ENCODE measurements at regions not wholly inside any gene's neighbourhood (a gene's known extent, or its start where the extent isn't known, plus 50 kb on each side); places are given as distances from the start of the nearest gene placed in this dataset.

- no peak for DNase-seq (ENCODE audit: low spot score)
Measured at GRCh38 chr11:130583801-130584211, 135.4 kb downstream of the ADAMTS15 start.

DNA sequence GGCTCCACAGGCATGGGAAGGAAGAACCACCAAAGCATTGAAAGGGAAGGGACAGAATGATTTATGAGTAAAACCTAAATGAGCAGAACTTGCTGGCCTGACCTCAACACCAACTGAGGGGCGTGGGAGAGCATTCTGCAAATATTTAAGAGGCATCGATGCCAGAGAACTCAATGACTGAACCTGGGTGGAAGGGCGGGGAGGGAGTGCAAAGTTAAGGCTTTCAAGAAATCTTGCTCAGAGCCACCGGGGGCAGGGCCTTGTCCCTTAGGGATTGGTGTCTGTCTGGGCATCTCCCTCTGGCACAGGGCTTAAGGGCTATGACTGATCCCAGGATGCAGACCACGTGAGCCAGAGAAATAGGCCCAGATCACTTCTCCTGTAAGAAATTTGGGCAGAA is 137.1 kb downstream of the ADAMTS15 start:
- no peak for DNase-seq (ENCODE audit: low spot score)

GRCh38 chr11:130587658-130588057 is 139.2 kb downstream of the ADAMTS15 start:
- DNase-seq (ENCODE audit: low spot score): no peak

- no peak for DNase-seq (ENCODE audit: low spot score)
Measured at GRCh38 chr11:130588471-130588870, 140.0 kb downstream of the ADAMTS15 start.

DNA sequence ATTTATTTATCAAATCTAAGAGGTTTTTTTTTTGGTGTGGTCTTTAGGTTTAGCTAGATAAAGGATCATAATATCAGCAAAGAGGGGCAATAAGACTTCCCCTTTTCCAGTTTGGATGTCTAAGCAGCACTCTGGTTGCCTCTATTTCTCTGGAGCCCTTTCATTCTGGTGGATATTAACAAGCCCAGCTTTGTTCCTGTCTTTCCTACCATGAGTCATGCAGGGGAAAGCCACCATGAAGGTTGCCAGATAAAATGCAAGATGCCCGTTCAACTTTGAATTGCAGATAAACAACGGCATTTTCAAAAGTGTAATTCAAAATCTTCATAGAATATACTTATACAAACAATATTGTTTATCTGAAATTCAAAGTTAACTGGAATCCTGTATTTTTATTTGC is 143.6 kb downstream of the ADAMTS15 start:
- no peak for DNase-seq (ENCODE audit: low spot score)

GRCh38 chr11:130593064-130593463 is 144.6 kb downstream of the ADAMTS15 start:
- DNase-seq (ENCODE audit: low spot score): no peak

GRCh38 chr11:130598433-130598832 is 150.0 kb downstream of the ADAMTS15 start:
- DNase-seq (ENCODE audit: low spot score): no peak

GRCh38 chr11:130599073-130599654 is 150.7 kb downstream of the ADAMTS15 start:
- DNase-seq (ENCODE audit: low spot score): no peak

DNA sequence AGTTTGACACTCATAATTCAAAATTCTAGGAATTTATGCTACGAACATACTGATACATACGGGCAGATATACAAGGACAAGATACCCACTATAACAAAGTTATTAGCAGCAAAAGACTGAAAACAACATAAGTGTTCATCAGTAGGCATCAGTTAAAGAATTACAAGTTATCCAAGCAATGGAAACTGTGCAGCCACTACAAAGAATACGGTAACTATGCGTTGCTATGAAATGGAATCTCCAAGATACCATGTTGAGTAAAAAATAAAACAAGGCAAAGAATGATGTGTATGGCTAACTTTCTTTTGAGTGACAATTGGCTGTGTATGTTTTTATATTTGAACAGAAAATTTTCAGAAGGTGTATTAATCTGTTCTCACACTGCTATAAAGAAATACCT is 151.7 kb downstream of the ADAMTS15 start:
- no peak for DNase-seq (ENCODE audit: low spot score)

DNA sequence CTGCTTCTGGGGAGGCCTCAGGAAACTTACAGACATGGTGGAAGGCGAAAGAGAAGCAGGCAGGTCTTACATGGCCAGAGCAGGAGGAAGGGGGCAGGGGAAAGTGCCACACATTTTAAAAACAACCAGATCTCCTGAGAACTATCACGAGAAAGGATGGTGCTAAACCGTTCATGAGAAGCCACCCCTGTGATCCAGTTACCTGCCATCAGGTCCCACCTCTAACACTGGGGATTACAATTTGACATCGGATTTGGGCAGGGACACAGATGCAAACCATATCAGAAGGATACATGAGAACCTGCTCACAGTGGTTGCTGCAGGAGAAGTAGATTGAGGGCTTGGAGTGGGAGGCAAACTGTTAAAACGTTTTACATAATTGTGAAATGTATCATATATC is 152.2 kb downstream of the ADAMTS15 start:
- DNase-seq (ENCODE audit: low spot score): no peak

- DNase-seq (ENCODE audit: low spot score): no peak
Measured at GRCh38 chr11:130601141-130601540, 152.7 kb downstream of the ADAMTS15 start.

- DNase-seq (ENCODE audit: low spot score): no peak
Measured at GRCh38 chr11:130601764-130602460, 153.5 kb downstream of the ADAMTS15 start.

- peak; percentile 1 for DNase-seq (ENCODE audit: low spot score)
Measured at GRCh38 chr11:130602641-130603334, 154.3 kb downstream of the ADAMTS15 start.

DNA sequence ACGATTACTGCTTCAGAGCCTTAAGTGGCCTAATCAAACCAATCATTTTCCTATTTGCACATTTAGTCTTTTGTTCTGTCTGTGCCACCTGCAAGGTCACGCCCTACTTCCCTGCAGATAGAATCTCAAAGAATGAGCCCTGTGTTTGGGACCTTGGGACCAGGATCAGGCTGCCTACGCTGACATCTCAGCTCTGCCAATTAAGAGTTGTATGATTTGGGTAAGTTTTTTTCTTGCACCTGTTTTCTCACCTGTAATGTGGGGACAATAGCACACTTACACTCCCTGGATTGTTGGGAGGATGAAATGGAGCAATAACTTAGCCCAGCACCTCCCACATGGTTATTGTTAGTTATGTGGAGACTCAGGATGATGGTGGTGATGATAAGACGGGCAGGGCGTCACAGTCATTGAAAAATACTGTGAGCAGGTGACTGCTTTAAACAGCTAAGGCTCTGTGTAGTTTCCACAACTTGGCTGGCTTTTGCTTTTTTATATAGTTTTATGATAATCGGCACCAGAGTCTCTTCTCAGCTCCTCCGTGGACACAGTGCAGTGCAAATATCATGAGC is 155.0 kb downstream of the ADAMTS15 start:
- DNase-seq (ENCODE audit: low spot score): no peak

GRCh38 chr11:130604606-130605005 is 156.2 kb downstream of the ADAMTS15 start:
- DNase-seq (ENCODE audit: low spot score): no peak

GRCh38 chr11:130606178-130606577 is 157.7 kb downstream of the ADAMTS15 start:
- no peak for DNase-seq (ENCODE audit: low spot score)

DNA sequence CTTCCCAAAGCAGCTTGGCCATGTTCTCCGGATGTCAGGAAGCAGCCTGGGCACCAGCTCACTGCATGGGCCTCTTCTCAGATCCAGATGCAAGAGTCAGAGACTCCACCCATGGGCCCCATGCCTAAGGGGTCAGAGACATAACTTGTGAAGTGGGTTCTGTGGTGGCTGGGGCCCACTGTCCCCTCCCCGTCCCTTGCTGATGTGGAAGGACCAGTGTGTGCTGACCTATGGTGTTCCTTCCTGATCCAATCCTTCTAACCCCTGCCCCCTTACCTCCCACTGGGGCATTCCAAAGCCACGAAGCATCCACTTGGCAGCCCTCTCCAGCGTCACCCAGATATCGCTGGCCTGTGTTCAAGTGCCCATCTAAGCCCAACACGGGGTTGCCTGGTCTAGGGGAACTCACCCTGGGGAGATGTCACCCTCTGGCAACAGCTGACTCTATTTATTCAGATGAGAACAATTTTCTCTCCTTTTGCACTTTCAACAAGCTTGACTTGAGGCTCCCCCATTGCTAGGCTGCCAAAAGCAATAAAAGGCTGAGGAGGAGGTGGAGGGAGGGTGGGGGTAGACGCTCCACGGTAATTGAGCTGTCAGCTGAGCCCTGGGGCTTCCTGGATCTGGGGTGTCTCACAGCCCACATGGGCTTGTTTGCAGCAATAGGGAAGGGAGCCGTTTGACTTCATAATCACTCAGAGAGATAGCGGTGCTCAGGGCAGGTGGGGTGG is 158.5 kb downstream of the ADAMTS15 start:
- DNase-seq (ENCODE audit: low spot score): no peak

DNA sequence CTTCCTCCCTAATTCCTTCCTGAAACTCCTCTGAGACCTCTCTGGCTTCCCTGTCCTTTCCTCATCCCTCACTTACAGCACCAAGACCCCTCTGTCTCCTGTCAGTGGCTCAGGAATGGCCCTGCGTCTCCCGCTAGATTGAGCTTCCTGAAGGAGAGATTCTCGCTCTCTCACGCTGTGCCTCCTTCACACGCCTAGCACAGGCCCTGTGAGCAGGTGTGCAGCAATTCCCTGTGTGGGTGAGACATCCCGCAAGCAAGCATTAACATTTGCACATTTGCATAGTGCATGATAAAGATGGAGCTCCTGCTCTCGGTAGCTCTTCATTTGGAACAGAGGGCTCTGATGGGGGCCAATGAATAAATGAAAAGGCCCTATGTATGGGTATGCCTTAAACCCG is 159.8 kb downstream of the ADAMTS15 start:
- DNase-seq (ENCODE audit: low spot score): no peak

DNA sequence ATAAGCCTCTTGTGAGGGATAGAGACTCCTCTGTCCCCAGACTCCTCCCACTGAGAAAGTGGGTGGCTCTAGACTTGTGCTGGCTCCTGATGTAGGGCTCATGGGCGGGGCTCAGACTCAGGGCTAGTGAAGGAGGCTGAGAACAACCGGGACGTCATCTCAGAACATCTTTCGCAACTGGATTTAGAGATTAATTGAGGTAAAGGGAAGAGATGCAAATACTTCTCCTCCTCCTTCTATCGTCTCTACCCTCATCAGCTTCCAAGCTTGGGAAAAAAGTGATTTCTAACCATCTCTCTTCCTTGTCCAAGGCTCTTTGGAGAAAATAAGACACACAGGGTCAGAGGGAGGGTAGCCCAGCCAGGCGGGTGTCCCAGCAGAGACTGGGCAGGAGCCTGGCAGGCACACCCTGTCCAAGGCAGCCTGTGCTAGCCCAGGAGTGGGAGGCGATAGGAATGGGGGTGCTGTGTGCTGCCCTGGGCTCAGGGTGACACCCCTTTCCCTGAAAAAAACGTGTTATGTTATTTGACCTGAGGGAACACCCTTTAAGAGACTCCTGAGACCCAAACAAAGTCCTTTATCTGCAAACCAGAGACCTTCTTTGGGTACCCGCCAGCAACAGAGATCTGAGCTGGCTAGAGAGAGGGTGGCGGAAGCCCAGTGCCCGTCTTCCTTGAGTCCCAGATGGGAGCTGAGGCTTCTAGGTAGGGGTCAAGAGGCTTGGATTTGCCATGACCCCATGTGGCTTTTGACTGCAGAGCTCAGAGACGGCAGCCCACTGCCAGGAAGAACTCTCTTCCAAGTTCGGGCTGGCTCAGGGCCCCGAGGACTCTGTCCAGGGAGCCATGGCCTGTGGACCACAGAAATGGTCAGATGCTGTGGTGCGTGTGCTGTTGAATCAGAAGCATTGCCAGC is 160.9 kb downstream of the ADAMTS15 start:
- DNase-seq (ENCODE audit: low spot score): no peak

GRCh38 chr11:130611791-130612251 is 163.4 kb downstream of the ADAMTS15 start:
- no peak for DNase-seq (ENCODE audit: low spot score)
